NCI-H1436 (cell line): ENCODE measurements at regions not wholly inside any gene's neighbourhood (a gene's known extent, or its start where the extent isn't known, plus 50 kb on each side); places are given as distances from the start of the nearest gene placed in this dataset.

ENCODE experiments used
- DNase-seq: peaks from one replicate; lab custom pipeline; 2025; lab: John Stamatoyannopoulos, UW

GRCh38 chr10:25114036-25114411 lies 60.8 kb upstream of the GPR158 start:
- DNase-seq, result no peak

- DNase-seq, result no peak
Observed at GRCh38 chr10:25117757-25118156, 57.0 kb upstream of the GPR158 start.

- DNase-seq, result no peak
Observed at GRCh38 chr10:25120188-25120587, 54.6 kb upstream of the GPR158 start.
